Astrocyte of the spinal cord (primary cell): ENCODE measurements at regions not wholly inside any gene's neighbourhood (a gene's known extent, or its start where the extent isn't known, plus 50 kb on each side); places are given as distances from the start of the nearest gene placed in this dataset.
A peak's percentile ranks its signal among the peaks of the same experiment; 100 is the strongest.

Source experiments
- DNase-seq: peaks from one replicate; pipeline ENCODE4 v3.0.0; 2011; ENCODE audit warnings: low read depth, low spot score
- H3K4me3 ChIP-seq: 2 replicates; pipeline ENCODE4 v1.5.1; 2011; ENCODE audit warnings: low read depth, mild to moderate bottlenecking, low read length, moderate library complexity
- in situ Hi-C: cut with HindIII; loops from 2 replicates; pipeline ENCODE4 v1.10.0; 2017; ENCODE audit warnings: low sequenced_read_pairs
- TF ChIP-seq, protein P1 (sequence below): IDR thresholded peaks from 2 replicates; pipeline ENCODE4 v1.5.1; 2012; ENCODE audit warnings: low read depth, mild to moderate bottlenecking, low read length, inconsistent platforms

GRCh38 chr3:146912241-146913015 is 307.3 kb upstream of the PLSCR5 start:
- TF ChIP-seq, protein P1, sequence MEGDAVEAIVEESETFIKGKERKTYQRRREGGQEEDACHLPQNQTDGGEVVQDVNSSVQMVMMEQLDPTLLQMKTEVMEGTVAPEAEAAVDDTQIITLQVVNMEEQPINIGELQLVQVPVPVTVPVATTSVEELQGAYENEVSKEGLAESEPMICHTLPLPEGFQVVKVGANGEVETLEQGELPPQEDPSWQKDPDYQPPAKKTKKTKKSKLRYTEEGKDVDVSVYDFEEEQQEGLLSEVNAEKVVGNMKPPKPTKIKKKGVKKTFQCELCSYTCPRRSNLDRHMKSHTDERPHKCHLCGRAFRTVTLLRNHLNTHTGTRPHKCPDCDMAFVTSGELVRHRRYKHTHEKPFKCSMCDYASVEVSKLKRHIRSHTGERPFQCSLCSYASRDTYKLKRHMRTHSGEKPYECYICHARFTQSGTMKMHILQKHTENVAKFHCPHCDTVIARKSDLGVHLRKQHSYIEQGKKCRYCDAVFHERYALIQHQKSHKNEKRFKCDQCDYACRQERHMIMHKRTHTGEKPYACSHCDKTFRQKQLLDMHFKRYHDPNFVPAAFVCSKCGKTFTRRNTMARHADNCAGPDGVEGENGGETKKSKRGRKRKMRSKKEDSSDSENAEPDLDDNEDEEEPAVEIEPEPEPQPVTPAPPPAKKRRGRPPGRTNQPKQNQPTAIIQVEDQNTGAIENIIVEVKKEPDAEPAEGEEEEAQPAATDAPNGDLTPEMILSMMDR = no peak
- no peak overlapping the region for H3K4me3 ChIP-seq
- peak; percentile 41 for DNase-seq
- in situ Hi-C loops = no loop called here

DNA sequence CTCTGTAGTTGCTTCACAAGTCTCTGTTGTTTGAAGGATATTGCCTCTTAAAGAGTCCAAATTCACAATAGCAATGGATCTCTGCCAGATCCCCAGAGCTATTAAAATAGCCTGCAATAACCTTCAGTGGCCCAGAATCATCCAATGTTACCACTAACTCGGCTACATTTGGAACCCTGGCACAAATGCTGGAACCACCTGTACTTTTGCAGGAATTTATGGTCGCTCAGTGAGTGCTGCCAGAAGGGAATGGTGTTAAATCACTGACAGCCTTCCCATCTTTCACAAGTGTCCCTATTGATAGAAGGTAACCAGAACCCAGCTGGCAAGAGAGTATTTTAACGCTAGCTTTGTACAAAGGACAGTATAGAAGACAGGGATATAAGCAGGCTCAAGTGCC is 298.8 kb upstream of the PLSCR5 start:
- no peak overlapping the region for H3K4me3 ChIP-seq
- TF ChIP-seq, protein P1 = no peak
- peak; percentile 15 for DNase-seq
- in situ Hi-C loops = no loop called here

DNA sequence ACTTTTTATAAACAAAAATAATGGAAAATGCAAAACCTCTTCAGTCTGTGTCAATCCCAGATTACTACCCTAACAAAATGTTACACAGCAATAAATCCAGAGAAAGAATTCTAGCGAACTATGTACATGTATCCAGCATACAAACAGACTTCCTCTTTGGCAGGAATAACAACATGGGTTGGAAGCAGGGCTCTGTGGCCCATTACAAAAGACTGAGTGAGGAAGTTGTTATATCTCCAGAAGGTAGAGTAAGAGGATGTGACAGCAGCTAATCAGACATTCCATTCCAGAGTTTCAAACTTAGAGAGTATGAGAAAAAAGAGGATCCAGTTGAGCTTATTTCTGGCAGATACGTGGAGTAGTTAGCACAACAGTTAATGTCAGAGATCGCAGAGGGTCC is 294.0 kb upstream of the PLSCR5 start:
- H3K4me3 ChIP-seq = no peak overlapping the region
- in situ Hi-C loops = no loop called here
- DNase-seq = no peak
- TF ChIP-seq, protein P1 = no peak

DNA sequence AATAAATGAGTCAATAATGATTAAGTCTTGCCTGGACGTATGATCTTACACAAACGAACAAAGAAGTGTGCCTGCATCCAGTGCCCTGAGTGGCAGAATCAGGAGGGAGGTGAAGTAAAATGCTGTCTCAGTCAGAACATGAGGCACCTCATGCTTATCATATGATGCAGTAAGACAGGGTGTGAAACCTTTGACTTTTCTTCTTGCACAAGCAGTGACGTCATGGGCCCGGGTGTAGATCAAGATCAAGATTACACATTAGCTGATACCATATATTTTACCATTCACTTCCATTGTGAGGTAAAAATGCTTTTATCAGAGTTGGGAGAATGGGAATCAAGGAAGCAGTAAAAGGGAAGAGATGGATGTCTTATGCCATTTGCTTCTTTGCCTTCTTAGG is 291.6 kb upstream of the PLSCR5 start:
- TF ChIP-seq, protein P1 = no peak
- no peak for DNase-seq
- in situ Hi-C loops = no loop called here
- no peak overlapping the region for H3K4me3 ChIP-seq

DNA sequence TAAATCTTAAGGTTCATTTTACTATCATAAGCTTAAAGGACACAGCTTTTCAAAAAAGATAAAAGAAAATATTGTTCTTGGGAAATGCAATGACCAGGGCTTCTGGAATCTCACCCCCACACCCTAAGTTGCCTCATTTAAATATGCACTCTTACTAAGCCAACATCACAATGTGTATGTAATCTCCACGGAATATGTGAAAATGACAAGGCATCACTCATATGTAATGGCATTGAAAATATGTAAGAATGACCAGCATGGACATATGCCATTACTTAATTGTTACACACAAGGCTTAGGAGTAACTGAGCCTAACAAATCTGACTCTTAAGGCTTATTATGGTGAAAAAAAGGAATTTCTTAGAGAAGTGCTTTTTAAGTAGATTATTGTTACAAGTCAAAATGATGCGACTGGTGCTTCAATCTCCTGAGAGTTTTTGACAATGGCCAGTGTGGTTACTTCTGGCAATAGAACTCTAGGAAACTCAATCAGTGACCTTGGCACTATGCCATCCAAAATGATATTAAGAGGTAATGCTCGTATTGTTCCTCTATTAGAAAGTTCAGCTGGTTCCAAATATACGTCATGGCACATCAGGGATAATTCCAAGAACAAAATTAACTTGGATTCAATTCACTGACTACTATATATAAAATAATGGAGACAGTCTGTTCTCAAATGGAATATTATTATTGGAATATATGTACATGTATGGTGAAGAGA is 290.0 kb upstream of the PLSCR5 start:
- DNase-seq = peak; percentile 35
- H3K4me3 ChIP-seq = no peak overlapping the region
- in situ Hi-C loops = no loop called here
- TF ChIP-seq, protein P1 = no peak

DNA sequence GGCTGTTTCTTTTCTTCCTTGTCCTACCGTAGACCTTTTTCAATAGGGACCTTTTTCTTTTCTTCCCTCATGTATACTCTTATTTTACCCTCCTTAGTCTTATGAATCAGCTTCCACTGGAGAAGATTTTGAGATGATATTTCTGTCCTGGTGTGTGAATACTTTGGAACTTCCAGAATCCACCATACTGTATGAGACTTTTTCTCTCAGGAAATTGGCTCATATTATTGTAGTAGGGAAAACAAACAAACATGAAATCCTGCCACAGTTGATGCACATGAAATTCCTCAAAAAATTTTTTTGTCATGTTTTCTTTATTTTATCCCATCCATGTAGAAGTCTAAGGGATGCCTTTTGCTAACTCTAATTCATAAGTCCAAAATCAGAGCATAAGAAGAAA is 289.3 kb upstream of the PLSCR5 start:
- no peak overlapping the region for H3K4me3 ChIP-seq
- TF ChIP-seq, protein P1 = no peak
- no peak for DNase-seq
- in situ Hi-C loops = no loop called here
